ENCODE measurements at regions not wholly inside any gene's neighbourhood (a gene's known extent, or its start where the extent isn't known, plus 50 kb on each side); places are given as distances from the start of the nearest gene placed in this dataset.
"Not testable (repeated sequence)": the region's sequence is repeated elsewhere in the genome, so short reads cannot be mapped to it uniquely, and the experiment has no call there.

DNA sequence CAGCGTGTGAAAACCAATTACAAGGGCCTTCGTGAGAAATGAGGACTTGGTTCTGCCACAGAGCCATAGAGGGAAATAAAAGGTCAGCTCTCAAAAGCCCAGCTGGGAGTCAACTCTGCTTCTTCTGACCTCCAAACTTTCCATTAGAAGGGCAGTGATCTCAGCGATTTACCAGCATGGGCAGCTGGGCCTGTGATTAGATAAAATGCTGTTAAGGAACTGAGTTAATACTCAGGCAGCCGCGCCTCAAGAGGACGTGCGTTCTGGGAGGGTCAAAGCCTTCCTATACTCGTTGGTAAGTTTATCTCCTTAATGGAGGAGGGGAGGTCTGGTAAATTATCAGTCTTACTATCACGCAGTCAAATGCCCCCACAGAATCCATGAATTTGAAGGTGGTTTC lies 480.2 kb upstream of the ERCC4 start:
- Mint-ChIP-seq H3K36me3 (no peaks in the 10 kb centered on the region), H3K4me3 (no peak overlapping the region), H3K9me3 (ENCODE audit: low read depth) (no peaks in the 10 kb centered on the region), H3K4me1 (ENCODE audit: low read depth) (no peaks in the 10 kb centered on the region), H3K27ac (no peak overlapping the region), H3K27me3 (no peaks in the 10 kb centered on the region)

- no peaks in the 10 kb centered on the region for H3K36me3 Mint-ChIP-seq
- no peak overlapping the region for H3K4me3 Mint-ChIP-seq
- H3K4me1 Mint-ChIP-seq (ENCODE audit: low read depth), result no peaks in the 10 kb centered on the region
- H3K27me3 Mint-ChIP-seq, result peaks cover 2% of the 10 kb centered on the region
- no peak overlapping the region for H3K27ac Mint-ChIP-seq
- H3K9me3 Mint-ChIP-seq (ENCODE audit: low read depth), result no peaks in the 10 kb centered on the region
Observed at GRCh38 chr16:13441675-13442074, 478.3 kb upstream of the ERCC4 start.

DNA sequence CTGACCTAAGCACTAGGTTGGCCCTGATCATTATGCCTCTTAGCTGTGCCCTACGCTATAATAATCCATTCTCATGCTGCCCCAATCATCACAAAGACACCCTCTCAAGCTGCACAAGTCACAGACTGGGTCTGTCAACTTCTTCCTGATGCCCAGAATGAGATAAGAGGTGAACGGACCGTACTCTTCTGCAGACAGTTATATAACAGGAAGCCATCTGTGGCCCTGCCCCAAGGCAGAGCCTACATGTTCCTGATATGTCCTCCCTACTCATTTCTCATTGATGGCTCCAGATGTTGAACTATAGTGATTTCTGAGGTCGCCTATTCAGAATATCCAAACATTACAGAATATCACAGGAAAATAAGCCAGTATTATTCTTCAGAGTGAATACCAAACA lies 471.6 kb upstream of the ERCC4 start:
- peaks cover 2% of the 10 kb centered on the region for H3K27me3 Mint-ChIP-seq
- no peaks in the 10 kb centered on the region for H3K36me3 Mint-ChIP-seq
- H3K9me3 Mint-ChIP-seq (ENCODE audit: low read depth), result no peaks in the 10 kb centered on the region
- no peak overlapping the region for H3K27ac Mint-ChIP-seq
- no peak overlapping the region for H3K4me3 Mint-ChIP-seq
- no peaks in the 10 kb centered on the region for H3K4me1 Mint-ChIP-seq (ENCODE audit: low read depth)

DNA sequence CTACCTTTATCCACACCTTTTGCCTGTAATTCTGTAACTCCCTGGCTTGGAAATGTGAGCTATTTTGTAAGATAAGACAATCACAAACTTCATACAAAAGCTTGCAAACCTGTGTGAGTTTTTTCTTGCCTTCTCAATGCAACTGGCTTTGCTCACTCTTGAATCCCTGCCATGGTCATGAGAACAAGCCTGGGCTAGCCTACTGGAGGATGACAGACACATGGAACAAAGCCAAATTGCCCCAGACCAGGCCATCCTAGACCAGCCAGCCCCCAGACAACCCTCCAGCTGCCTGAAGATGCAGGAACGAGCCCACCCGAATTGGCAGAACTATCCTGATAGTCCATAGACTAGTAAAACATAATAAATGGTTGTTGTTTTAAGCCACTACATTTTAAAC lies 466.6 kb upstream of the ERCC4 start:
- H3K4me3 Mint-ChIP-seq, result no peak overlapping the region
- H3K36me3 Mint-ChIP-seq, result no peaks in the 10 kb centered on the region
- H3K27me3 Mint-ChIP-seq, result peaks cover 1% of the 10 kb centered on the region
- no peak overlapping the region for H3K27ac Mint-ChIP-seq
- H3K4me1 Mint-ChIP-seq (ENCODE audit: low read depth), result no peaks in the 10 kb centered on the region
- no peaks in the 10 kb centered on the region for H3K9me3 Mint-ChIP-seq (ENCODE audit: low read depth)

DNA sequence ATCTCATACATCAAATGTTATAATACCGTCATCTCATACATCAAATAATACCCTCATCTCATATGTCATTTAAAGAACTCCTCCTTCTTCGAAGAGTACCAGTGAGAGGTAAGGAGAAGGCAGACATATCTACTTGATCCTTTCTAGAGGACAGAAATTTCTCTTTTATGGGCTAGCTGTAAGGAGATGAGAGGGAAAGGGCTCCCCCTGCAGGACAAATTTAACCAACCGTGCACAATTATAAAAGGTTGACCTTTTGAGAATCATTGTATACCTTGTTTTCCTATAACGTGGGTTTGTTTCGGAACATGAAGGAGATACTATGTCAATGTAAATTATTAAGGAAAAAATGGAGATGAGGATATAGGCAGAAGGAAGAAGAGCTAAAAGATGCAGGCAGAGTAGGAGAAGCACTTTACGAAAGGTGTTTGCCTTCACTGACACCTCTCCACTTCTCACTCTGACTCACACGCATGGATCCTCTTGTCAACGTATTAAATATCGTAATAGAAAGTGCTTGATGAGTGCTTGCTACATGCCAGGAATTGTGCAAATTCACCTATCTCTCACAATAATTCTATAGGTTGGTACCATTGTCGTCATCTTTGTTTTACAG lies 465.9 kb upstream of the ERCC4 start:
- Mint-ChIP-seq H3K4me1 (ENCODE audit: low read depth) (no peaks in the 10 kb centered on the region), H3K4me3 (no peak overlapping the region), H3K9me3 (ENCODE audit: low read depth) (no peaks in the 10 kb centered on the region), H3K27me3 (peaks cover 1% of the 10 kb centered on the region), H3K36me3 (no peaks in the 10 kb centered on the region), H3K27ac (no peak overlapping the region)

DNA sequence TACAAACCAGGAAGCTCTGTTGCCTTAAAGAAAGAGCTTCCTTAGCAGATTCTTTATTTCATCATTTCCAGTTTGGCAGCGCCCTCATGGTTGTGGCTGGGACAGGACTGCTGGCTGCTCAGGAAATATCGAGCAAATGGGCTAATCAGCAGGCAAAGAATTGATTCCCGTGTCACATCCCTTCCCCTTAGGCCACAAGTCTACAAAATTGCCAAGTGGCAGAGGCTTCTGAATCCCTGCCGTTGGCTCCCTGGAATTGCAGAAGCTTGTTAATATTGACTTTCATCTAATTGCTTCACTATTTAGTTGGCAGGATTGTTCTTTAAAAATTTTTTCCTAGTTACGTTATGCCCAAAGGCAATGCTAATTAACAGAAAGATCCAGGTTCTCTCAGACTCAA lies 456.3 kb upstream of the ERCC4 start:
- H3K27ac Mint-ChIP-seq, result no peak overlapping the region
- no peak overlapping the region for H3K4me3 Mint-ChIP-seq
- peaks cover 9% of the 10 kb centered on the region for H3K27me3 Mint-ChIP-seq
- H3K9me3 Mint-ChIP-seq (ENCODE audit: low read depth), result no peaks in the 10 kb centered on the region
- H3K36me3 Mint-ChIP-seq, result no peaks in the 10 kb centered on the region
- no peaks in the 10 kb centered on the region for H3K4me1 Mint-ChIP-seq (ENCODE audit: low read depth)

DNA sequence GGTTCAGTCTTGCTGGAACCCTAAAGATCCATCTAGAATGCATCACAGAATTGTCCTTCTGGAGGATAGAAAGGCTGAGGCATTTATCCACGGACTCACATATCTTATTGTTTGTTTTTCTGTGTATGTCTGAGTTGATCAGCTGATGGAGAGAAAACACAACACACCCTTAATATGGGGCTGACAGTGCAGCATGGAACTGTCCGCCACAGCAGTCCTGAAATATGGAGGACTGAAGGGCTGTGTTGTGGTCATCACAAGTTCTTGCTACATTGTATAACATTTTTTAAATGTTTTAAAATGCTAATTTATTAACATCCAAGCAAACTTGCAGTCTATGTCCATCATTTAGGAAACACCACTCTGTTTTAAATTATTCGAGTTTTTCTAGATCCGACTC lies 448.9 kb upstream of the ERCC4 start:
- peaks cover 6% of the 10 kb centered on the region for H3K9me3 Mint-ChIP-seq (ENCODE audit: low read depth)
- H3K36me3 Mint-ChIP-seq, result no peaks in the 10 kb centered on the region
- H3K27ac Mint-ChIP-seq, result no peak overlapping the region
- peaks cover 6% of the 10 kb centered on the region for H3K27me3 Mint-ChIP-seq
- H3K4me1 Mint-ChIP-seq (ENCODE audit: low read depth), result no peaks in the 10 kb centered on the region
- no peak overlapping the region for H3K4me3 Mint-ChIP-seq

DNA sequence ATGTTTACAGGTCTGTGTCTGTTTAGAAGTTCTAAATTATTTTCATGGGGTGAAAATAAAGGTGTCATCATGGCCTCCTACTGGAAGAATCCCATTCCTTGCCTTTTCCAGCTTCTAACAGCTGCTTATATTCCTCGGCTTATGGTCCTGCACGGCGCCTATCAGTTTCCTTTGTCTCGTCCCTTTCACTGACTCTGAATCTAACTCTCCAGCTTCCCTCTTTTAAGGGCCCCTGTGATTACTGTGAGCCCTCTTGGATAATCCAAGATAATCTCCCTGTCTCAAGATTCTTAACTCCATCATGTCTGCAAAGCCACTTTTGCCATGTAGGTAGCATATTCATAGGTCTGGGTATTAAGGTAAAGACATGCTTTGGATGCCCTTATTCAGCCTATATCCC lies 441.0 kb upstream of the ERCC4 start:
- H3K4me1 Mint-ChIP-seq (ENCODE audit: low read depth), result no peaks in the 10 kb centered on the region
- H3K4me3 Mint-ChIP-seq, result no peak overlapping the region
- no peaks in the 10 kb centered on the region for H3K9me3 Mint-ChIP-seq (ENCODE audit: low read depth)
- H3K27me3 Mint-ChIP-seq, result peaks cover 3% of the 10 kb centered on the region
- no peak overlapping the region for H3K27ac Mint-ChIP-seq
- no peaks in the 10 kb centered on the region for H3K36me3 Mint-ChIP-seq

- no peaks in the 10 kb centered on the region for H3K36me3 Mint-ChIP-seq
- peaks cover 3% of the 10 kb centered on the region for H3K27me3 Mint-ChIP-seq
- no peak overlapping the region for H3K27ac Mint-ChIP-seq
- no peak overlapping the region for H3K4me3 Mint-ChIP-seq
- H3K9me3 Mint-ChIP-seq (ENCODE audit: low read depth), result no peaks in the 10 kb centered on the region
- H3K4me1 Mint-ChIP-seq (ENCODE audit: low read depth), result no peaks in the 10 kb centered on the region
Observed at GRCh38 chr16:13479549-13479948, 440.4 kb upstream of the ERCC4 start.

DNA sequence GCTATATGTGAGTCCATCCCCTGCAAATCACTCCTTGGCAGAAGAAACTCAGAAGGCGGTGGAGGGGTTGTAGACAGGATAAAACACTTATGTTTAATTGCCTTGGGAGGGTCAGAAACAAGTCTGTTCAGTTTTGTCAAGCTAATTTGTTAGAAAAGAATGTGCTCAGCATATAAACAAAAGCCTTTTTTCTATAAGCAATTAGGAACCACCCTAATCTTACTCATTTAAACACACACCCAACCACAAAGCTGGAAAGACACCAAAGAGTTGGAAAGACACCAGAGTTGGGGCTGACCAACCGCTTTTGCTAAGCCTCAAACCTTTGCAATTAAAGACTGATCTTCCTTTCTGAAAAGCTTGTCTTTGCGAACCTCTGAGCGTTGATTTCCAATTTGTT lies 439.2 kb upstream of the ERCC4 start:
- no peak overlapping the region for H3K4me3 Mint-ChIP-seq
- no peaks in the 10 kb centered on the region for H3K36me3 Mint-ChIP-seq
- no peaks in the 10 kb centered on the region for H3K4me1 Mint-ChIP-seq (ENCODE audit: low read depth)
- H3K27ac Mint-ChIP-seq, result no peak overlapping the region
- no peaks in the 10 kb centered on the region for H3K9me3 Mint-ChIP-seq (ENCODE audit: low read depth)
- H3K27me3 Mint-ChIP-seq, result peaks cover 3% of the 10 kb centered on the region

GRCh38 chr16:13483121-13483520 lies 436.8 kb upstream of the ERCC4 start:
- no peaks in the 10 kb centered on the region for H3K9me3 Mint-ChIP-seq (ENCODE audit: low read depth)
- H3K4me1 Mint-ChIP-seq (ENCODE audit: low read depth), result no peaks in the 10 kb centered on the region
- H3K27ac Mint-ChIP-seq, result no peak overlapping the region
- H3K36me3 Mint-ChIP-seq, result no peaks in the 10 kb centered on the region
- no peak overlapping the region for H3K4me3 Mint-ChIP-seq
- no peaks in the 10 kb centered on the region for H3K27me3 Mint-ChIP-seq

GRCh38 chr16:13489416-13489815 lies 430.5 kb upstream of the ERCC4 start:
- H3K27me3 Mint-ChIP-seq; H3K27ac Mint-ChIP-seq; H3K4me1 Mint-ChIP-seq (ENCODE audit: low read depth); H3K9me3 Mint-ChIP-seq (ENCODE audit: low read depth); H3K4me3 Mint-ChIP-seq; H3K36me3 Mint-ChIP-seq: not testable (repeated sequence)

DNA sequence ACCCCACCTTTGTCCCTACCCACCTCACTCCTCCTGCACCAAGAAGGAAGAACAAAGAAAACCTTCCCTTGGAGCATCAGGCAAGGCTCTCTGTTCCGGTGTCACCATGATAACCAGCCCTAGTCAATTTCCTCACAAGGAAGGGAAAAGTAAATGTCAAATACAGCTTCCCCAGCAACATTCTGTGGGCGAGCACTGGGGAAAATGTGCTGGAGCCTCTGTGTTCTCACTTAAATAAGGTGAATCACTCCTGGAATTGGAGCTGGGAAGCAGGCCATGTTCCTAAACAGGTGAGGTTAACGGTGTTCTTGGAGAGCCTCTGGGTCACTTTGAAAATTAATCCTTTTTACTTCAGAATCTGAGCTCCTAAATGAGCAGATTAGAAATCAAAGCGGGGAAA lies 427.9 kb upstream of the ERCC4 start:
- Mint-ChIP-seq H3K27ac (no peak overlapping the region), H3K9me3 (ENCODE audit: low read depth) (no peaks in the 10 kb centered on the region), H3K4me3 (no peak overlapping the region), H3K36me3 (no peaks in the 10 kb centered on the region), H3K4me1 (ENCODE audit: low read depth) (no peaks in the 10 kb centered on the region), H3K27me3 (peaks cover 6% of the 10 kb centered on the region)

DNA sequence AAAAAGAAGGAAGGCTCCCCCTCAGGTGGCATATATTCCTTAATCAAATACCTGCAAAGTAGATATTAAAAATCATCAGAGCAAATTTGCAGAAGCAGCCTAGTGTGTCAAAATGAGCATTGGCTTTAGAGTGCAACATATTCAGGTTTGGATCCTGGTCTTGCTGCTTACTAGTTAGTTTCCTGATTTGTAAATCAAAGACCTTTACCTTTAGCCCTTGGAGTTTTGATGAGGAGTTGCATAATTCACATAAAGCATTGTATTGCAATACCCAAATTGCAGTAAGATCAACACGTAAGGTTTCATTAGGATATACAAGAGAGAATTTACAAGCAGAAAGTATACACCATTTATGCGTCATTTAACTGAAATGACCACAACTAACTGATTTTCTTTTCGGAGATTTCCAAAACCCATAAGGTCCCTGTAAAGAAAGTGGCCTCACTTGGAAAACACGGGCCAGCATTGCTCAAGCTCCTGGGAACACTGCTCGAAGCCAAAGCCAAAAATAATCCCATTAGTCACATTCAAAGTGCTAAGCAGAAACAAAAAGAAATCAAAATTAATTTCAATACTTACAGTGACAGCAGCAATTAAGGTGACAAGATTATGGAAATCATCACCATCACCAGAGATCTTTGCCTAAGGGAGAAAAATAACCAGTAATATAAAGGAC lies 415.9 kb upstream of the ERCC4 start:
- Mint-ChIP-seq H3K27me3 (peaks cover 5% of the 10 kb centered on the region), H3K4me1 (ENCODE audit: low read depth) (no peaks in the 10 kb centered on the region), H3K36me3 (no peaks in the 10 kb centered on the region), H3K9me3 (ENCODE audit: low read depth) (peaks cover 4% of the 10 kb centered on the region), H3K4me3 (no peak overlapping the region), H3K27ac (no peak overlapping the region)

DNA sequence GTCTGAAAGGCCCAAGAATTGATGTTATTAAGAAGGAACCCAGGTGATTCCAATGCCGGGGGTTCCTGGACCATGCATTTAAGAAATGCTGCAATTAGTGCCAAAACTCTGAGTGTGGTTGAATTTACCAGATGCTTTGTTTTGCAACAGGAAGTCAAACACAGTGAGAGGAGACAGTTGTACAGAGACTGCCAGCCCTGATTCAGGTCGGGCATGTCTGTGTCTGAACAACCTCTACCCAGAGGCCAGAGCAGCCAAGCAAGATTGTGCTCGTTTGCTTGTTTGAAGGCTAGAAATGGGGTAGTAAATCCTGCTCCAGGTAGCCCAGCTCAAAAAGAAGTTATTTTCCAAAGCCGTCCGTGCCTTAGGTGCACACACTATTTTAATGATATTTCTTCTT lies 412.4 kb upstream of the ERCC4 start:
- no peaks in the 10 kb centered on the region for H3K4me1 Mint-ChIP-seq (ENCODE audit: low read depth)
- H3K27me3 Mint-ChIP-seq, result peaks cover 5% of the 10 kb centered on the region
- peaks cover 8% of the 10 kb centered on the region for H3K9me3 Mint-ChIP-seq (ENCODE audit: low read depth)
- H3K4me3 Mint-ChIP-seq, result no peak overlapping the region
- H3K27ac Mint-ChIP-seq, result no peak overlapping the region
- no peaks in the 10 kb centered on the region for H3K36me3 Mint-ChIP-seq

All from activated naive CD8-positive, alpha-beta T cell (primary cell).